Fibroblast of lung (primary cell): ENCODE measurements at regions not wholly inside any gene's neighbourhood (a gene's known extent, or its start where the extent isn't known, plus 50 kb on each side); places are given as distances from the start of the nearest gene placed in this dataset.

Experiments used
- DNase-seq, 2 donors: peaks; one replicate each; pipeline versions ENCODE4 v3.0.0 to v3.0.0-alpha.2; 2010; ENCODE audit warnings: low read depth in 2 of 2
- H2AFZ ChIP-seq: 2 replicates; pipeline ENCODE4 v1.5.1; 2012; ENCODE audit warnings: low read length, control low read depth, inconsistent platforms
- H3K27ac ChIP-seq: 2 replicates; pipeline ENCODE4 v1.5.1; 2011; ENCODE audit warnings: low read length, control low read depth; ENCODE audit not compliant: insufficient read depth
- H3K27me3 ChIP-seq: 2 replicates; pipeline ENCODE4 v1.5.1; 2011; ENCODE audit warnings: mild to moderate bottlenecking, low read length; ENCODE audit not compliant: control insufficient read depth, insufficient read depth
- H3K36me3 ChIP-seq: 2 replicates; pipeline ENCODE4 v1.5.1; 2011; ENCODE audit warnings: low read length; ENCODE audit not compliant: control insufficient read depth, insufficient read depth
- H3K4me1 ChIP-seq: 2 replicates; pipeline ENCODE4 v1.5.1; 2011; ENCODE audit warnings: low read length; ENCODE audit not compliant: control insufficient read depth, insufficient read depth; ENCODE audit errors: extremely low read depth
- H3K4me2 ChIP-seq: 2 replicates; pipeline ENCODE4 v1.5.1; 2011; ENCODE audit warnings: low read length, control low read depth; ENCODE audit not compliant: insufficient read depth; ENCODE audit errors: extremely low read depth
- H3K4me3 ChIP-seq, 4 experiments: fragments of 200-600 bp in 1 of 4; sonication (generic) in 1 of 4; replicated peaks in 1 of 4; 2 replicates each; pipeline ENCODE4 v1.5.1; 2011 to 2016; ENCODE audit warnings: low read length in 4 of 4, low read depth in 3 of 4, mild to moderate bottlenecking in 3 of 4, control low read depth in 2 of 4, inconsistent platforms in 1 of 4, mixed read lengths in 1 of 4; ENCODE audit not compliant: insufficient read depth in 1 of 4; ENCODE audit errors: control extremely low read depth in 1 of 4
- H3K79me2 ChIP-seq: 2 replicates; pipeline ENCODE4 v1.5.1; 2012; ENCODE audit warnings: mild to moderate bottlenecking, low read length, inconsistent platforms; ENCODE audit not compliant: control insufficient read depth, insufficient read depth
- H3K9ac ChIP-seq: 2 replicates; pipeline ENCODE4 v1.5.1; 2011; ENCODE audit warnings: mild to moderate bottlenecking, low read length, control low read depth; ENCODE audit not compliant: insufficient read depth
- H3K9me3 ChIP-seq: 2 replicates; pipeline ENCODE4 v1.5.1; 2012; ENCODE audit warnings: low read depth, low read length; ENCODE audit not compliant: control insufficient read depth, insufficient read depth
- H4K20me1 ChIP-seq: 2 replicates; pipeline ENCODE4 v1.5.1; 2011; ENCODE audit warnings: low read length; ENCODE audit not compliant: control insufficient read depth, insufficient read depth; ENCODE audit errors: extremely low read depth
- CTCF ChIP-seq, 2 donors: IDR thresholded peaks in 1 of 2; conservative IDR thresholded peaks in 1 of 2; 1 replicate in 1 of 2; 2 replicates in 1 of 2; pipeline ENCODE4 v1.5.1; 2011 to 2012; ENCODE audit warnings: low read length in 2 of 2, control low read depth in 1 of 2, inconsistent platforms in 1 of 2, low read depth in 1 of 2, mild to moderate bottlenecking in 1 of 2
- EZH2 ChIP-seq: IDR thresholded peaks from 2 replicates; pipeline ENCODE4 v1.5.1; 2012; ENCODE audit warnings: low read length, control low read depth, mild to moderate bottlenecking; ENCODE audit errors: missing control alignments

GRCh38 chr18:46378126-46378863, 274.1 kb downstream of the HAUS1 start:
- Histone ChIP-seq H3K27ac (no peak overlapping the region), H3K36me3 (no peaks in the 10 kb centered on the region), H3K4me1 (no peaks in the 10 kb centered on the region), H3K9ac (no peak overlapping the region), H2AFZ (no peak overlapping the region), H3K79me2 (no peaks in the 10 kb centered on the region), H3K27me3 (no peaks in the 10 kb centered on the region), H3K4me2 (no peak overlapping the region), H3K4me3 (no peak overlapping the region), H3K9me3 (no peaks in the 10 kb centered on the region), H4K20me1 (no peaks in the 10 kb centered on the region)
- TF ChIP-seq EZH2 (no peak), CTCF (conservative IDR thresholded peaks at IDR 0.05 in 1 of 2, IDR thresholded peaks at IDR 0.05 in 1 of 2; ENCODE audit: low read depth in 1 of 2, low read length in 2 of 2) (no peak)
- DNase-seq = no peak

- H3K4me1 ChIP-seq = no peaks in the 10 kb centered on the region
- no peak overlapping the region for H3K27ac ChIP-seq
- TF ChIP-seq EZH2 = no peak
- no peak for TF ChIP-seq CTCF (conservative IDR thresholded peaks at IDR 0.05 in 1 of 2, IDR thresholded peaks at IDR 0.05 in 1 of 2; ENCODE audit: low read depth in 1 of 2, low read length in 2 of 2)
- no peak overlapping the region for H3K9ac ChIP-seq
- no peak overlapping the region for H2AFZ ChIP-seq
- DNase-seq = no peak
- H3K4me3 ChIP-seq = no peak overlapping the region
- no peaks in the 10 kb centered on the region for H3K79me2 ChIP-seq
- no peaks in the 10 kb centered on the region for H3K36me3 ChIP-seq
- H3K4me2 ChIP-seq = no peak overlapping the region
- no peaks in the 10 kb centered on the region for H3K27me3 ChIP-seq
- H4K20me1 ChIP-seq = no peaks in the 10 kb centered on the region
- no peaks in the 10 kb centered on the region for H3K9me3 ChIP-seq
These were observed 274.7 kb downstream of the HAUS1 start for GRCh38 chr18:46378864-46379207.

- DNase-seq = no peak
- Histone ChIP-seq H3K9me3 (no peaks in the 10 kb centered on the region), H3K27me3 (no peaks in the 10 kb centered on the region), H3K4me3 (no peak overlapping the region), H3K4me1 (no peaks in the 10 kb centered on the region), H3K9ac (no peak overlapping the region), H3K27ac (no peak overlapping the region), H3K79me2 (no peaks in the 10 kb centered on the region), H3K4me2 (no peak overlapping the region), H4K20me1 (no peaks in the 10 kb centered on the region), H2AFZ (no peak overlapping the region), H3K36me3 (no peaks in the 10 kb centered on the region)
- TF ChIP-seq EZH2 (no peak), CTCF (conservative IDR thresholded peaks at IDR 0.05 in 1 of 2, IDR thresholded peaks at IDR 0.05 in 1 of 2; ENCODE audit: low read depth in 1 of 2, low read length in 2 of 2) (no peak)
These were observed 275.3 kb downstream of the HAUS1 start for GRCh38 chr18:46379323-46379950.
